GM23338 (cell line): ENCODE measurements at regions not wholly inside any gene's neighbourhood (a gene's known extent, or its start where the extent isn't known, plus 50 kb on each side); places are given as distances from the start of the nearest gene placed in this dataset.

Source experiments
- ATAC-seq: fragments of 200-7000 bp; cut with Tn5 transposase; 3 replicates; pipeline ENCODE4 v1.9.1; 2020
- DNase-seq: peaks from one replicate; pipeline ENCODE4 v3.0.0-alpha.2; 2015; ENCODE audit warnings: low spot score
- H2AFZ ChIP-seq: fragments of 200-600 bp; sonication (generic); 2 replicates; pipeline ENCODE4 v1.8.0; 2016; ENCODE audit warnings: antibody characterized with exemption, mild to moderate bottlenecking, moderate library complexity
- H3F3A ChIP-seq: fragments of 200-600 bp; sonication (generic); replicated peaks from 2 replicates; pipeline ENCODE4 v1.8.0; 2017; ENCODE audit warnings: antibody characterized with exemption, mixed run types, low read depth
- H3K27ac ChIP-seq: fragments of 200-600 bp; sonication (generic); 2 replicates; pipeline ENCODE4 v1.6.1; 2016; ENCODE audit warnings: low read depth
- H3K27me3 ChIP-seq: fragments of 200-600 bp; sonication (generic); 2 replicates; pipeline ENCODE4 v1.8.0; 2016; ENCODE audit warnings: mild to moderate bottlenecking, mixed run types, moderate library complexity; ENCODE audit not compliant: insufficient read depth
- H3K36me3 ChIP-seq: fragments of 200-600 bp; sonication (generic); 2 replicates; pipeline ENCODE4 v1.8.0; 2016; ENCODE audit warnings: mild to moderate bottlenecking; ENCODE audit not compliant: insufficient read depth
- H3K4me1 ChIP-seq: fragments of 200-600 bp; sonication (generic); 2 replicates; pipeline ENCODE4 v1.8.0; 2016; ENCODE audit warnings: mild to moderate bottlenecking, moderate library complexity; ENCODE audit not compliant: insufficient read depth
- H3K4me2 ChIP-seq: fragments of 200-600 bp; sonication (generic); 2 replicates; pipeline ENCODE4 v1.7.1; 2017; ENCODE audit warnings: mixed run types
- H3K4me3 ChIP-seq: fragments of 200-600 bp; sonication (generic); 2 replicates; pipeline ENCODE4 v1.6.1; 2016; ENCODE audit warnings: mixed run types
- H3K79me2 ChIP-seq: fragments of 200-600 bp; sonication (generic); replicated peaks from 2 replicates; pipeline ENCODE4 v1.8.0; 2017; ENCODE audit warnings: mild to moderate bottlenecking; ENCODE audit not compliant: insufficient read depth
- H3K9me2 ChIP-seq: fragments of 200-600 bp; sonication (generic); 2 replicates; pipeline ENCODE4 v1.8.0; 2017; ENCODE audit not compliant: insufficient read depth
- H4K20me1 ChIP-seq: fragments of 200-600 bp; sonication (generic); replicated peaks from 2 replicates; pipeline ENCODE4 v1.8.0; 2017; ENCODE audit warnings: mild to moderate bottlenecking; ENCODE audit not compliant: insufficient read depth
- H3K27ac Mint-ChIP-seq: 2 replicates; pipeline ENCODE4 v1.8.0; 2020; ENCODE audit warnings: inconsistent platforms, mild to moderate bottlenecking, moderate library complexity, mixed read lengths
- H3K27me3 Mint-ChIP-seq: 3 replicates; pipeline ENCODE4 v1.8.0; 2022; ENCODE audit warnings: low read depth, mild to moderate bottlenecking, moderate library complexity, mixed read lengths, inconsistent platforms; ENCODE audit not compliant: insufficient read depth, poor library complexity
- H3K36me3 Mint-ChIP-seq: 3 replicates; pipeline ENCODE4 v1.8.0; 2021; ENCODE audit warnings: low read depth, mild to moderate bottlenecking, inconsistent platforms, moderate library complexity, mixed read lengths
- H3K4me1 Mint-ChIP-seq: 3 replicates; pipeline ENCODE4 v1.8.0; 2020; ENCODE audit warnings: mild to moderate bottlenecking, inconsistent platforms, mixed read lengths
- H3K4me3 Mint-ChIP-seq: 3 replicates; pipeline ENCODE4 v1.8.0; 2021; ENCODE audit warnings: moderate library complexity, mild to moderate bottlenecking, inconsistent platforms, mixed read lengths
- H3K9me3 Mint-ChIP-seq: 3 replicates; pipeline ENCODE4 v1.8.0; 2020; ENCODE audit warnings: moderate library complexity, mild to moderate bottlenecking, inconsistent platforms, mixed read lengths
- ETS1 ChIP-seq: IDR thresholded peaks from 2 replicates; pipeline ENCODE4 v1.6.1; 2016; ENCODE audit warnings: antibody characterized with exemption
- NANOG ChIP-seq: IDR thresholded peaks from 2 replicates; pipeline ENCODE4 v1.6.1; 2016; ENCODE audit warnings: antibody characterized with exemption, borderline replicate concordance
- POLR2AphosphoS5 ChIP-seq: IDR thresholded peaks from 2 replicates; pipeline ENCODE4 v1.6.1; 2016; ENCODE audit warnings: antibody characterized with exemption, low read depth
- REST ChIP-seq: IDR thresholded peaks from one replicate; pipeline ENCODE4 v1.6.1; 2018; ENCODE audit warnings: antibody characterized with exemption; ENCODE audit not compliant: unreplicated experiment
- ZNF114 ChIP-seq: fragments of 250-450 bp; sonication (Bioruptor Pico); IDR thresholded peaks from 2 replicates; pipeline ENCODE4 v1.5.0; 2020; ENCODE audit warnings: mild to moderate bottlenecking, moderate library complexity
- ZNF331 ChIP-seq: fragments of 250-450 bp; sonication (Bioruptor Pico); IDR thresholded peaks from 2 replicates; pipeline ENCODE4 v1.5.0; 2020; ENCODE audit warnings: low read depth, mild to moderate bottlenecking, moderate library complexity
- ZNF462 ChIP-seq: fragments of 250-450 bp; sonication (Bioruptor Pico); IDR thresholded peaks from 2 replicates; pipeline ENCODE4 v1.5.0; 2020; ENCODE audit warnings: mild to moderate bottlenecking, moderate library complexity

- no peaks in the 10 kb centered on the region for H3K4me1 Mint-ChIP-seq
- Histone ChIP-seq H3K9me2 (no peaks in the 10 kb centered on the region), H2AFZ (no peak overlapping the region), H3K27me3 (no peaks in the 10 kb centered on the region), H3K79me2 (no peaks in the 10 kb centered on the region), H3F3A (no peaks in the 10 kb centered on the region), H4K20me1 (no peaks in the 10 kb centered on the region), H3K4me1 (no peaks in the 10 kb centered on the region), H3K4me3 (no peak overlapping the region), H3K27ac (no peak overlapping the region), H3K36me3 (no peaks in the 10 kb centered on the region), H3K4me2 (no peak overlapping the region)
- no peaks in the 10 kb centered on the region for H3K27me3 Mint-ChIP-seq
- DNase-seq, result no peak
- no peak overlapping the region for H3K4me3 Mint-ChIP-seq
- no peaks in the 10 kb centered on the region; the same call in 2 of the 3 replicates for H3K36me3 Mint-ChIP-seq
- ATAC-seq, result no peak
- no peak overlapping the region for H3K27ac Mint-ChIP-seq
- TF ChIP-seq ZNF114 (CRISPR knock-in tag) (no peak), REST (no peak), NANOG (no peak), ZNF331 (CRISPR knock-in tag) (no peak), ETS1 (no peak)
- peaks cover 5% of the 10 kb centered on the region for H3K9me3 Mint-ChIP-seq
Observed at GRCh38 chr11:69354545-69354897, 60.6 kb downstream of the MYEOV start.

GRCh38 chr11:69355346-69355940, 61.5 kb downstream of the MYEOV start:
- H3K4me2 ChIP-seq, result no peak overlapping the region
- H3F3A ChIP-seq, result no peaks in the 10 kb centered on the region
- no peaks in the 10 kb centered on the region for H4K20me1 ChIP-seq
- no peaks in the 10 kb centered on the region for H3K4me1 ChIP-seq
- Mint-ChIP-seq H3K27ac (no peak overlapping the region), H3K4me3 (no peak overlapping the region), H3K36me3 (no peaks in the 10 kb centered on the region; the same call in 2 of the 3 replicates), H3K27me3 (no peaks in the 10 kb centered on the region), H3K4me1 (no peaks in the 10 kb centered on the region), H3K9me3 (peaks cover 12% of the 10 kb centered on the region)
- no peak for DNase-seq
- H2AFZ ChIP-seq, result no peak overlapping the region
- H3K4me3 ChIP-seq, result no peak overlapping the region
- H3K36me3 ChIP-seq, result no peaks in the 10 kb centered on the region
- no peak overlapping the region for H3K27ac ChIP-seq
- H3K79me2 ChIP-seq, result no peaks in the 10 kb centered on the region
- H3K9me2 ChIP-seq, result no peaks in the 10 kb centered on the region
- no peak for ATAC-seq
- H3K27me3 ChIP-seq, result no peaks in the 10 kb centered on the region
- TF ChIP-seq POLR2AphosphoS5, result no peak
- TF ChIP-seq NANOG, result no peak
- TF ChIP-seq ZNF331 (CRISPR knock-in tag), result no peak
- TF ChIP-seq ZNF462 (CRISPR knock-in tag), result no peak
